Type B pancreatic cell (in vitro differentiated cells): ENCODE measurements at regions not wholly inside any gene's neighbourhood (a gene's known extent, or its start where the extent isn't known, plus 50 kb on each side); places are given as distances from the start of the nearest gene placed in this dataset.

Experiments used
- DNase-seq: peaks from one replicate; pipeline ENCODE4 v3.0.0; 2021; ENCODE audit warnings: mixed read lengths; ENCODE audit not compliant: unreplicated experiment; ENCODE audit errors: extremely low spot score
- H3K27ac Mint-ChIP-seq: 2 replicates; pipeline ENCODE4 v1.8.0; 2021; ENCODE audit warnings: mild to moderate bottlenecking, mixed read lengths
- H3K27me3 Mint-ChIP-seq: 2 replicates; pipeline ENCODE4 v1.8.0; 2021; ENCODE audit warnings: mixed read lengths
- H3K36me3 Mint-ChIP-seq: 2 replicates; pipeline ENCODE4 v1.8.0; 2021; ENCODE audit warnings: mixed read lengths
- H3K4me1 Mint-ChIP-seq: one replicate; pipeline ENCODE4 v1.8.0; 2021; ENCODE audit warnings: mixed read lengths; ENCODE audit not compliant: unreplicated experiment
- H3K4me3 Mint-ChIP-seq: 2 replicates; pipeline ENCODE4 v1.8.0; 2021; ENCODE audit warnings: mild to moderate bottlenecking, mixed read lengths
- H3K9me3 Mint-ChIP-seq: 2 replicates; pipeline ENCODE4 v1.8.0; 2021; ENCODE audit warnings: mixed read lengths
- TF ChIP-seq, protein P1 (sequence below): fragments of 200-600 bp; sonication (generic); conservative IDR thresholded peaks from 2 replicates; pipeline ENCODE4 v1.5.0; 2021; ENCODE audit warnings: antibody characterized with exemption, mild to moderate bottlenecking

DNA sequence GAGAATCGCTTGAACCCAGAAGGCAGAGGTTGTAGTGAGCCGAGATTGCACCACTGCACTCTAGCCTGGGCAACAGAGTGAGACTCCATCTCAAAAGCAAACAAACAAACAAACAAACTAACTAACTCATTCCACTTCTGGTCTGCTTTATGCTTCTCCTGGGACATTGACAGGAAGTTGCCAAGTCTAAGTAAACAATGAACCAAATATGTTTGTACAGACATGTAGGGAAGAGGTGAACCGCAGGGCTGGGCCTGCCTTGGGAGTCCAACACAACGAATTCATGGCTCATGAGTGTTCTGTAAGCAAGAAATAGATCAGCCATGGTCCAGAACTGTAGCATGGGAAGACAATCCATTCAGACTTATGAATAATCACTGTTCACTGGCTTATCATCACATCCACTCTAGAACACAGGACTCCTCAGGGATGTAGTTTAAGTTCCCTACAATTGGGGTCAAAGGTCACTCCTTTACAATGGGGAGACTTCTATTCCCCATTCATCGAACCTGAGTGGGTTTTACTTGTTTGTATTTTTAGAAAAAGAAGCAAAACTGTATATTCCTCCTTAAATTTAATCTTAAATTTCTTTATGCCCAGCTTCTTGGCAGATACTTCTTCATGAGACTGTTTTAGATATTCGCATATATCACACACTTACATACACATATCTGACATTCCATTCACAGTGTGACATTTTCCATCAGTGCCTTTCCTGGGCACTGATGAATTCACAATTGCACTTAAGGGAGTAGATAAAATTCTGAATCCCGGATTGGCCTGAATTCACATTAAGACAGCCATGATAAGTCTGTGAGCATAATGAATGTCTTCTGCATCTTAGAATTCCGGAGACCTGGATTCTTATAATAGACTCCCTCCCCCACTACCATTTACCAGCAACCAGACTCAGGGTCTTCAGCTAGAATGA is 159.1 kb upstream of the EEPD1 start:
- Mint-ChIP-seq H3K27me3 (no peaks in the 10 kb centered on the region), H3K27ac (no peak overlapping the region), H3K36me3 (no peaks in the 10 kb centered on the region), H3K4me1 (peaks cover 10% of the 10 kb centered on the region), H3K4me3 (no peak overlapping the region), H3K9me3 (no peaks in the 10 kb centered on the region)
- TF ChIP-seq, protein P1, sequence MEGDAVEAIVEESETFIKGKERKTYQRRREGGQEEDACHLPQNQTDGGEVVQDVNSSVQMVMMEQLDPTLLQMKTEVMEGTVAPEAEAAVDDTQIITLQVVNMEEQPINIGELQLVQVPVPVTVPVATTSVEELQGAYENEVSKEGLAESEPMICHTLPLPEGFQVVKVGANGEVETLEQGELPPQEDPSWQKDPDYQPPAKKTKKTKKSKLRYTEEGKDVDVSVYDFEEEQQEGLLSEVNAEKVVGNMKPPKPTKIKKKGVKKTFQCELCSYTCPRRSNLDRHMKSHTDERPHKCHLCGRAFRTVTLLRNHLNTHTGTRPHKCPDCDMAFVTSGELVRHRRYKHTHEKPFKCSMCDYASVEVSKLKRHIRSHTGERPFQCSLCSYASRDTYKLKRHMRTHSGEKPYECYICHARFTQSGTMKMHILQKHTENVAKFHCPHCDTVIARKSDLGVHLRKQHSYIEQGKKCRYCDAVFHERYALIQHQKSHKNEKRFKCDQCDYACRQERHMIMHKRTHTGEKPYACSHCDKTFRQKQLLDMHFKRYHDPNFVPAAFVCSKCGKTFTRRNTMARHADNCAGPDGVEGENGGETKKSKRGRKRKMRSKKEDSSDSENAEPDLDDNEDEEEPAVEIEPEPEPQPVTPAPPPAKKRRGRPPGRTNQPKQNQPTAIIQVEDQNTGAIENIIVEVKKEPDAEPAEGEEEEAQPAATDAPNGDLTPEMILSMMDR, result no peak
- DNase-seq, result no peak

DNA sequence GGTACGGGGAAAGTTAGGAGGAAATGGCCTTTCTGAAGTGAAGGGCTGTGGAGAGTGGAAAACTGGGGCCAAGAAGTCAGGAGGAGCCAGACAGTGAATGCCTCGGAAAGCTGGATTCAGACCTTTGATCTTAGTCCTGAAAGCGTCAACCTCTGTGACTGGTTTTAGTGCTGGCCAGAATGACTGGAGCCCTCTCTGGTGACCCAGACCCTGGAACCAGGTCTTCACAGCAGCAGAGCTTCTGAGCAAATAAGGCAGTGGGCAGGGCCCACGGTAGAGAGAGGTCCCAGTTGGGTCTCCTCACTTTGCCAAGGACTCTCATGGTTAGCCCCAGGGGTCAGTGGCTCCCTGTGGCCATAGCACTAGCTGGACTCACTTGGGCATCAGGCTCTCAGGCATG is 157.7 kb upstream of the EEPD1 start:
- TF ChIP-seq, protein P1, result no peak
- Mint-ChIP-seq H3K27me3 (no peaks in the 10 kb centered on the region), H3K9me3 (no peaks in the 10 kb centered on the region), H3K36me3 (no peaks in the 10 kb centered on the region), H3K27ac (no peak overlapping the region), H3K4me1 (peaks cover 6% of the 10 kb centered on the region), H3K4me3 (no peak overlapping the region)
- no peak for DNase-seq

DNA sequence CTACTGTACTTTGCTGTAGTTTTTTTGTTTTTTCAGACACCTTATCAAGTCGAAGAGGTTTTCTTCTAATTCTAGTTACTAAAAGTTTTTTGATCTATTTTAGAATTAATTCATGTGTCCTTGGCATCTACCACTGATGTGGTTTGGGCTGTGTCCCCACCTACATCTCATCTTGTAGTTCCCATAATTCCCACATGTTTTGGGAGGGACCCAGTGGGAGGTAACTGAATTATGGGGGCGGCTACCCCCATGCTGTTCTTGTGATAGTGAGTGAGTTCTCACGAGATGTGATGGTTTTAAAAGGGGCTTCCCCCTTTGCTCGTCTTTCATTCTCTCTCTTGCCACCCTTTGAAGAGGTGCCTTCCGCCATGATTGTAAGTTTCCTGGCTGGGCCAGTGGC is 154.6 kb upstream of the EEPD1 start:
- Mint-ChIP-seq H3K4me1 (peaks cover 3% of the 10 kb centered on the region), H3K4me3 (no peak overlapping the region), H3K36me3 (no peaks in the 10 kb centered on the region), H3K27me3 (no peaks in the 10 kb centered on the region), H3K27ac (no peak overlapping the region), H3K9me3 (peaks cover 3% of the 10 kb centered on the region)
- DNase-seq, result no peak
- TF ChIP-seq, protein P1, result no peak

DNA sequence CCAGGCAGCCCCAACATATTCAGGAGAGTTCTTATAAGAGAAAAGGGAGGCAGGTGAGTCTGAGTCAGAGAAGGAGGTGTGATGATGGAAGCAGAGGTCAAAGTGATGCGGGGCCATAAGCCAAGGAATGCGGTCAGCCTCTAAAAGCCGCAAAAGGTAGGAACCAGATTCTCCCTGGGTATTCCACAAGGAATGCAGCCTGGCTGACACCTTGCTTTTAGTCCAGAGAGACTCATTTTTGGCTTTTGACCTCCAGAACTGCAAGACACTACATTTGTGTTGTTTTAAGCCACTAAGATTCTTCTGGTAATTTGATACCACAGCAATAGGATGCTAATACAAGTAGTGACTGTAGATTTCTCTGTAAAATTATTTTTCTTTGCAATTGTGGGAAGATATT is 151.5 kb upstream of the EEPD1 start:
- H3K4me3 Mint-ChIP-seq, result no peak overlapping the region
- peaks cover 3% of the 10 kb centered on the region for H3K9me3 Mint-ChIP-seq
- H3K36me3 Mint-ChIP-seq, result no peaks in the 10 kb centered on the region
- H3K27me3 Mint-ChIP-seq, result no peaks in the 10 kb centered on the region
- TF ChIP-seq, protein P1, result no peak
- H3K27ac Mint-ChIP-seq, result no peak overlapping the region
- no peak for DNase-seq
- H3K4me1 Mint-ChIP-seq, result no peaks in the 10 kb centered on the region

DNA sequence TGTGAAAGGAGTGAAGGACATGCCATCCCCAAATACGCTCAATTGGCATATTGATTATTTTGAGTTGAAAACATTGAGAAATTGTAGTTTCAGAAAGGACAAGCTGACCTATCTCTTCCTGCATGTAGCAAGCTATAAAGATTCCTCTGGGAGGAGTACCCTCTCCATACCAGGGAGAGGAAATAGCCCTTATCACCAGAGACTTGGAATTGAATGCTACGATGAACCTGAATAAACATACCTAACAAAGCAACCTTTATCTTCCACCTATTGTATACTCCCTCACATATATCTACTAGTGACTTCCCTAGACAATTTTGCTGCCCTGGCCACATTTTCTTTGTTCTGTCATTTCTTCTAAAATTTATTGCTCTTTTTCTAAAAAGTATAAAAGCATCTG is 150.2 kb upstream of the EEPD1 start:
- Mint-ChIP-seq H3K4me1 (no peaks in the 10 kb centered on the region), H3K9me3 (peaks cover 3% of the 10 kb centered on the region), H3K36me3 (no peaks in the 10 kb centered on the region), H3K27ac (no peak overlapping the region), H3K27me3 (no peaks in the 10 kb centered on the region), H3K4me3 (no peak overlapping the region)
- TF ChIP-seq, protein P1, result no peak
- no peak for DNase-seq
